ENCODE measurements at regions not wholly inside any gene's neighbourhood (a gene's known extent, or its start where the extent isn't known, plus 50 kb on each side); places are given as distances from the start of the nearest gene placed in this dataset.
A peak's percentile ranks its signal among the peaks of the same experiment; 100 is the strongest.

GRCh38 chr9:90999425-91000397 is 198.1 kb downstream of the SYK start:
- ATAC-seq (no peak), DNase-seq (no peak)
- H3K36me3 ChIP-seq (ENCODE audit: low read depth) = no peaks in the 10 kb centered on the region
- H3K4me1 ChIP-seq (ENCODE audit: low read depth) = peaks cover 5% of the 10 kb centered on the region
- H3K9me3 ChIP-seq = no peaks in the 10 kb centered on the region
- H3K4me3 ChIP-seq = no peak overlapping the region
- intact Hi-C loops (cut with DNase I, micrococcal nuclease) = no loop called here
- no peak for TF ChIP-seq CTCF (IDR thresholded peaks at IDR 0.05)

GRCh38 chr9:91001146-91001611 is 199.6 kb downstream of the SYK start:
- intact Hi-C loops (cut with DNase I, micrococcal nuclease) = no loop called here
- peaks cover 5% of the 10 kb centered on the region for H3K4me1 ChIP-seq (ENCODE audit: low read depth)
- DNase-seq (peak in 1 of 3 donors; percentile 15), ATAC-seq (peak; percentile 26)
- no peaks in the 10 kb centered on the region for H3K9me3 ChIP-seq
- TF ChIP-seq CTCF (IDR thresholded peaks at IDR 0.05) = no peak
- no peak overlapping the region for H3K4me3 ChIP-seq
- no peaks in the 10 kb centered on the region for H3K36me3 ChIP-seq (ENCODE audit: low read depth)

DNA sequence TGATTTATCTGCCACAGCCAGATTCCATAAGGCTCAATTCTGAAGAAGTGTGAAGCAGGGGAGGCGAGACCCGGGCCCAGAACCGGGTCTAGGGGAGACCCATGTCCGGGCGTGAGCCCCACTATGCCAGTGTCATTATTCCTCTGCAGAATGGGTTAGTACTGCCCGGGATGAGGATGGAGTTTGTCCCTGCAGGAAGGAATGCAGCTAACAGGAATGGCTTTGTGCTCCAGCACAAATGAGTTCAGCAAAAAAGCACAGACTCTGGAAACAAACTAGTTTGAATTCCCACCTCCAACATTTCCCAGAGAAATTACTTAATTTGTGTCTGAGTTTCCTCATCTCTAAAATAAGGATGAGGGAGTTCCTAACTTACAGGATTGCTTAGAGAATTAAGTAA is 202.9 kb downstream of the SYK start:
- intact Hi-C loops (cut with DNase I, micrococcal nuclease) = no loop called here
- ATAC-seq (no peak), DNase-seq (no peak)
- Histone ChIP-seq H3K4me1 (ENCODE audit: low read depth) (no peaks in the 10 kb centered on the region), H3K36me3 (ENCODE audit: low read depth) (no peaks in the 10 kb centered on the region), H3K4me3 (no peak overlapping the region), H3K9me3 (no peaks in the 10 kb centered on the region)
- TF ChIP-seq CTCF (IDR thresholded peaks at IDR 0.05) = no peak

DNA sequence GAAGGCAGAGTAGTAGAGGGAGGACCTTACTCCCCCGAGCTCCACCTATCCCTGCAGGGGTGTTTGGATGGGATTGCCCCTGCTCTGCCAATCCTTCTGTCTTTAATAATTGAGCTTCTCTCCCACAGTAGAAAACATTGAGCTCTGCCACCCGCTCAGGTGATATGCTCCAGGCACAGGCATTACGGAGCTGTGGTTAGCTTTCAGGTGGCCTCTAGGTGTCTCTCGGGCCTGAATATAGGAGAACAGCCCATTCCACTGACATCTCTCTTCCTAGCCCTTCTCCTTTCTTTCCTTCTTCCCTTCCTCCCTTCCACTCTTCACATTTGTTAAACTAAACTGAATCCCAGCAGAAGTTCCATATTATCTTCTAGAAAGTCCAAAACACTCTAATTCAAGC is 203.4 kb downstream of the SYK start:
- DNase-seq = no peak

GRCh38 chr9:91006046-91006445 is 204.4 kb downstream of the SYK start:
- ATAC-seq = no peak
- TF ChIP-seq CTCF (IDR thresholded peaks at IDR 0.05) = no peak
- no peak for DNase-seq
- H3K9me3 ChIP-seq = no peaks in the 10 kb centered on the region
- intact Hi-C loops (cut with DNase I, micrococcal nuclease) = no loop called here
- no peaks in the 10 kb centered on the region for H3K4me1 ChIP-seq (ENCODE audit: low read depth)
- H3K4me3 ChIP-seq = no peak overlapping the region
- H3K36me3 ChIP-seq (ENCODE audit: low read depth) = no peaks in the 10 kb centered on the region

More for the DNA sequence above, 203.4 kb downstream of the SYK start:
- Histone ChIP-seq H3K4me1 (ENCODE audit: low read depth) (no peaks in the 10 kb centered on the region), H3K4me3 (no peak overlapping the region), H3K36me3 (ENCODE audit: low read depth) (no peaks in the 10 kb centered on the region), H3K9me3 (no peaks in the 10 kb centered on the region)
- intact Hi-C loops (cut with DNase I, micrococcal nuclease) = no loop called here
- TF ChIP-seq CTCF (IDR thresholded peaks at IDR 0.05) = no peak
- ATAC-seq = no peak
